ENCODE measurements at regions not wholly inside any gene's neighbourhood (a gene's known extent, or its start where the extent isn't known, plus 50 kb on each side); places are given as distances from the start of the nearest gene placed in this dataset.

DNA sequence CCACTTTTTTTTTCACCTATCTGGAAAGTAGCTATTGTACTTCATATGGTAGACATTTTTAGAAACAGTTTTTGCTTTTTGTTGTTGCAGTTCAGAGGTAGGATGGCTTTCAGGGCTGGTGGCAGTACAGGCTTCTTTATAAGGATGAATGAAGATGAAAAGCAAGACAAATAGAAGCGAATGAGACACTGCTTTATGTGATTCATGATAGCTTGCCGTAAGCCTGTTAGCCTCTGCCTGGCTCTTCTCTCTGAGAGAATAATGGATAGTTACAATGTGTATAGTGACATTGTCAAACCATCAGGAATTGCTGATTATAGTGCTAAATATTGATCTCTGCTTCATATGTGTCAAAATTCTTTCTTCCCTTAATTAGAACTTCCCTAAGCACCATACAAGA lies 173.7 kb downstream of the NR4A2 start:
- Histone ChIP-seq H3K23ac (ENCODE audit: insufficient read length) (no peak overlapping the region), H3K9ac (replicated peaks in 1 of 4; ENCODE audit: extremely low read depth in 1 of 4, low read depth in 3 of 4, low read length in 3 of 4) (no peak overlapping the region), H3K56ac (replicated peaks; ENCODE audit: insufficient read length, low read depth, low read length) (no peak overlapping the region), H3K79me2 (ENCODE audit: control insufficient read depth in 1 of 2, insufficient read depth in 2 of 2, low read length in 2 of 2) (no peaks in the 10 kb centered on the region), H3K27me3 (replicated peaks in 1 of 4; ENCODE audit: control insufficient read depth in 3 of 4, extremely low read depth in 1 of 4, insufficient read depth in 3 of 4, low read length in 3 of 4) (no peaks in the 10 kb centered on the region), H4K5ac (ENCODE audit: insufficient read length, low read depth, low read length) (no peak overlapping the region), H3K23me2 (ENCODE audit: low read depth, low read length) (no peaks in the 10 kb centered on the region), H3K36me3 (ENCODE audit: control insufficient read depth in 2 of 4, insufficient read depth in 4 of 4, low read length in 3 of 4) (no peaks in the 10 kb centered on the region), H2BK12ac (ENCODE audit: low read depth, low read length) (no peak overlapping the region), H3K27ac (ENCODE audit: low read depth, low read length) (no peak overlapping the region), H3K14ac (ENCODE audit: insufficient read length) (no peak overlapping the region), H3K4me3 (ENCODE audit: extremely low read depth in 1 of 4, insufficient read depth in 2 of 4, low read depth in 3 of 4, low read length in 4 of 4) (no peak overlapping the region), H3K79me1 (ENCODE audit: low read depth, low read length) (no peaks in the 10 kb centered on the region), H3K4ac (replicated peaks; ENCODE audit: insufficient read length, low read depth, low read length) (no peak overlapping the region), H3K4me1 (replicated peaks in 1 of 4; ENCODE audit: control insufficient read depth in 3 of 4, insufficient read depth in 4 of 4, low read length in 3 of 4) (peaks cover 0 to 5% (median 3%) of the 10 kb centered on the region in 4 experiments; a peak in 4 of 7 replicates), H2AFZ (ENCODE audit: low read length) (no peak overlapping the region), H3K4me2 (ENCODE audit: insufficient read depth in 1 of 2, low read depth in 2 of 2, low read length in 2 of 2) (no peak overlapping the region), H4K20me1 (replicated peaks in 1 of 2; ENCODE audit: control insufficient read depth in 1 of 2, insufficient read depth in 2 of 2, low read length in 2 of 2) (no peaks in the 10 kb centered on the region), H4K91ac (replicated peaks; ENCODE audit: insufficient read length, low read length) (no peak overlapping the region), H2BK5ac (ENCODE audit: low read depth, low read length) (no peak overlapping the region), H3K18ac (ENCODE audit: extremely low read depth, low read length) (no peak overlapping the region), H2BK20ac (ENCODE audit: low read length) (no peak overlapping the region), H2BK15ac (ENCODE audit: low read length) (no peak overlapping the region), H4K8ac (ENCODE audit: extremely low read depth, insufficient read depth, low read length) (no peak overlapping the region), H3K9me3 (ENCODE audit: insufficient read depth in 2 of 2, low read depth in 1 of 2, low read length in 1 of 2) (no peaks in the 10 kb centered on the region), H2BK120ac (replicated peaks; ENCODE audit: low read depth, low read length) (no peak overlapping the region), H2AK5ac (ENCODE audit: low read depth, low read length) (no peak overlapping the region)
- FAIRE-seq (no peak), DNase-seq (ENCODE audit: low read depth in 1 of 2, low spot score in 2 of 2) (no peak)
- 88% methylated on average over 2 of the region's 2 CpGs; no CpG with 5 or more reads in 1 of the 2 experiments for WGBS, 2 experiments (ENCODE audit: extremely low coverage in 1 of 2, insufficient coverage in 1 of 2, insufficient read length in 1 of 2, insufficient replicate concordance in 2 of 2, low coverage in 1 of 2, low lambda C conversion rate in 2 of 2, missing lambda C conversion rate in 1 of 2)
- ChIA-PET CTCF (ENCODE audit: partially characterized antibody) (interaction anchor here (0.8 to 4.4 kb wide), 6 partner anchors 11 to 430 kb away, joined by 3 to 15 read pairs (median 4); no protein-coding TSS in a partner anchor), POLR2A (ENCODE audit: partially characterized antibody) (interaction anchor here (0.9 kb wide), 1 partner anchor 10 kb away, joined by 3 read pairs; no protein-coding TSS in a partner anchor)
- TF ChIP-seq TBP (IDR thresholded peaks at IDR 0.05; ENCODE audit: low read depth, low read length) (no peak), SP2 (IDR thresholded peaks at IDR 0.05; ENCODE audit: low read length) (no peak), TAF7 (optimal IDR thresholded peaks at IDR 0.05; ENCODE audit: borderline replicate concordance, low read depth, low read length) (no peak), SIRT6 (IDR thresholded peaks at IDR 0.05; ENCODE audit: low read length) (no peak), RBBP5 (IDR thresholded peaks at IDR 0.05; ENCODE audit: borderline replicate concordance, low read depth, low read length) (no peak), KDM1A (IDR thresholded peaks at IDR 0.05; ENCODE audit: borderline replicate concordance, low read length) (no peak), SRF (IDR thresholded peaks at IDR 0.05; ENCODE audit: low read depth, low read length) (no peak), BACH1 (IDR thresholded peaks at IDR 0.05; ENCODE audit: low read length) (no peak), MAFK (IDR thresholded peaks at IDR 0.05; ENCODE audit: low read depth, low read length) (no peak), KDM4A (IDR thresholded peaks at IDR 0.05; ENCODE audit: low read depth, low read length, severe bottlenecking) (no peak), NRF1 (IDR thresholded peaks at IDR 0.05; ENCODE audit: low read depth, low read length) (no peak), YY1 (IDR thresholded peaks at IDR 0.05; ENCODE audit: low read depth, low read length) (no peak), HDAC2 (IDR thresholded peaks at IDR 0.05; ENCODE audit: borderline replicate concordance in 1 of 2, low read depth in 2 of 2, low read length in 2 of 2) (no peak), CHD1 (IDR thresholded peaks at IDR 0.05; ENCODE audit: low read depth, low read length) (no peak), HDAC6 (IDR thresholded peaks at IDR 0.05; ENCODE audit: low read depth, low read length) (no peak)
- TF ChIP-seq, protein P1, sequence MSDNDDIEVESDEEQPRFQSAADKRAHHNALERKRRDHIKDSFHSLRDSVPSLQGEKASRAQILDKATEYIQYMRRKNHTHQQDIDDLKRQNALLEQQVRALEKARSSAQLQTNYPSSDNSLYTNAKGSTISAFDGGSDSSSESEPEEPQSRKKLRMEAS (IDR thresholded peaks at IDR 0.05), result no peak

All from H1 (cell line).